Breast epithelium (tissue), 3 donors: ENCODE measurements at regions not wholly inside any gene's neighbourhood (a gene's known extent, or its start where the extent isn't known, plus 50 kb on each side); places are given as distances from the start of the nearest gene placed in this dataset.

Experiments used
- CTCF ChIP-seq, 3 donors: fragments of 450-650 bp; IDR thresholded peaks; one replicate each; pipeline ENCODE4 v1.5.1; 2016 to 2017; ENCODE audit warnings: antibody characterized with exemption in 3 of 3, mild to moderate bottlenecking in 3 of 3, moderate library complexity in 3 of 3
- POLR2AphosphoS5 ChIP-seq, 3 donors: sonication (generic); formaldehyde crosslinking; IDR thresholded peaks; one replicate each; pipeline ENCODE4 v1.6.1; 2017; ENCODE audit warnings: antibody characterized with exemption in 3 of 3

GRCh38 chr3:176839466-176839865, 357.8 kb downstream of the TBL1XR1 start:
- TF ChIP-seq CTCF (IDR thresholded peaks at IDR 0.05), result no peak
- no peak for TF ChIP-seq POLR2AphosphoS5 (IDR thresholded peaks at IDR 0.05)
